HEK293 (cell line): ENCODE measurements at regions not wholly inside any gene's neighbourhood (a gene's known extent, or its start where the extent isn't known, plus 50 kb on each side); places are given as distances from the start of the nearest gene placed in this dataset.
"Not testable (repeated sequence)": the region's sequence is repeated elsewhere in the genome, so short reads cannot be mapped to it uniquely, and the experiment has no call there.

ENCODE experiments used
- REST ChIP-seq: fragments of 450-650 bp; formaldehyde crosslinking; IDR thresholded peaks from 2 replicates; pipeline ENCODE4 v1.5.1; 2016; ENCODE audit warnings: missing biosample characterization, missing genetic modification characterization
- ZFP41 ChIP-seq: fragments of 450-650 bp; formaldehyde crosslinking; IDR thresholded peaks from 2 replicates; pipeline ENCODE4 v1.5.1; 2016; ENCODE audit warnings: missing biosample characterization, missing genetic modification characterization, borderline replicate concordance
- ZNF121 ChIP-seq: fragments of 450-650 bp; formaldehyde crosslinking; IDR thresholded peaks from 2 replicates; pipeline ENCODE4 v1.5.1; 2016; ENCODE audit warnings: missing biosample characterization, missing genetic modification characterization
- ZNF501 ChIP-seq: fragments of 450-650 bp; formaldehyde crosslinking; IDR thresholded peaks from 2 replicates; pipeline ENCODE4 v1.5.1; 2016; ENCODE audit warnings: missing biosample characterization, missing genetic modification characterization
- ZNF549 ChIP-seq: fragments of 450-650 bp; IDR thresholded peaks from 2 replicates; pipeline ENCODE4 v1.5.1; 2018; ENCODE audit warnings: missing biosample characterization, missing genetic modification characterization, mild to moderate bottlenecking, inconsistent platforms, moderate library complexity
- TF ChIP-seq, protein P1 (sequence below): fragments of 450-650 bp; formaldehyde crosslinking; IDR thresholded peaks from 2 replicates; pipeline ENCODE4 v1.5.1; 2016; ENCODE audit warnings: missing biosample characterization, missing genetic modification characterization

DNA sequence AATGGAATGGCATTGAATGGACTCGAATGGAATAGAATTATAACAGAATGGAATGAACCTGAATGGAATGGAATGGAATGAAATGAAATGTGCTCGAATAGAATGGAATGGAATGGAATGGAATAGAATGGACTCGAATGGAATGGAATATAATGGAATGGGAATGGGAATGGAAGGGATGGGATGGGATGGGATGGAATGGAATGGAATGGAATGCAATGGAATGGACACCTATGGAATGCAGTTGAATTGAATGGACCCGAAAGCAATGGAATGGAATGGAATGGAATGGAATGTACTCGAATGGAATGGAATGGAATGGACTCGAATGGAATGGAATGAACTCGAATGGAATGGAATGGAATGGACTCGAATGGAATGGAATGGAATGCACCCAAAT, 98.1 kb upstream of the FBXO28 start:
- TF ChIP-seq, protein P1, sequence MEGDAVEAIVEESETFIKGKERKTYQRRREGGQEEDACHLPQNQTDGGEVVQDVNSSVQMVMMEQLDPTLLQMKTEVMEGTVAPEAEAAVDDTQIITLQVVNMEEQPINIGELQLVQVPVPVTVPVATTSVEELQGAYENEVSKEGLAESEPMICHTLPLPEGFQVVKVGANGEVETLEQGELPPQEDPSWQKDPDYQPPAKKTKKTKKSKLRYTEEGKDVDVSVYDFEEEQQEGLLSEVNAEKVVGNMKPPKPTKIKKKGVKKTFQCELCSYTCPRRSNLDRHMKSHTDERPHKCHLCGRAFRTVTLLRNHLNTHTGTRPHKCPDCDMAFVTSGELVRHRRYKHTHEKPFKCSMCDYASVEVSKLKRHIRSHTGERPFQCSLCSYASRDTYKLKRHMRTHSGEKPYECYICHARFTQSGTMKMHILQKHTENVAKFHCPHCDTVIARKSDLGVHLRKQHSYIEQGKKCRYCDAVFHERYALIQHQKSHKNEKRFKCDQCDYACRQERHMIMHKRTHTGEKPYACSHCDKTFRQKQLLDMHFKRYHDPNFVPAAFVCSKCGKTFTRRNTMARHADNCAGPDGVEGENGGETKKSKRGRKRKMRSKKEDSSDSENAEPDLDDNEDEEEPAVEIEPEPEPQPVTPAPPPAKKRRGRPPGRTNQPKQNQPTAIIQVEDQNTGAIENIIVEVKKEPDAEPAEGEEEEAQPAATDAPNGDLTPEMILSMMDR: not testable (repeated sequence)
- not testable (repeated sequence) for TF ChIP-seq ZNF501; ZNF121 (tag by site-specific recombination); REST; ZFP41 (tag by site-specific recombination); ZNF549 (tag by site-specific recombination)
